Smooth muscle cell (in vitro differentiated cells): ENCODE measurements at regions not wholly inside any gene's neighbourhood (a gene's known extent, or its start where the extent isn't known, plus 50 kb on each side); places are given as distances from the start of the nearest gene placed in this dataset.

Experiments
- DNase-seq: peaks from one replicate; lab custom pipeline; 2025; ENCODE audit not compliant: unreplicated experiment; lab: John Stamatoyannopoulos, UW
- H2AFZ ChIP-seq: fragments of 200-600 bp; sonication (generic); 2 replicates; pipeline ENCODE4 v1.6.0; 2016; ENCODE audit warnings: antibody characterized with exemption, low read depth, mild to moderate bottlenecking
- H3F3A ChIP-seq: fragments of 200-600 bp; sonication (generic); 2 replicates; pipeline ENCODE4 v1.6.0; 2017; ENCODE audit warnings: antibody characterized with exemption, low read depth
- H3K27ac ChIP-seq: fragments of 200-600 bp; sonication (generic); 2 replicates; pipeline ENCODE4 v1.5.1; 2016; ENCODE audit warnings: low read depth, mild to moderate bottlenecking
- H3K27me3 ChIP-seq: fragments of 200-600 bp; sonication (generic); 2 replicates; pipeline ENCODE4 v1.6.1; 2016; ENCODE audit warnings: low read depth, mild to moderate bottlenecking
- H3K36me3 ChIP-seq: fragments of 200-600 bp; sonication (generic); 2 replicates; pipeline ENCODE4 v1.5.1; 2016; ENCODE audit warnings: low read depth
- H3K4me1 ChIP-seq: fragments of 200-600 bp; sonication (generic); 2 replicates; pipeline ENCODE4 v1.5.1; 2016; ENCODE audit warnings: low read depth
- H3K4me2 ChIP-seq: fragments of 200-600 bp; sonication (generic); 2 replicates; pipeline ENCODE4 v1.6.0; 2016; ENCODE audit warnings: mild to moderate bottlenecking
- H3K4me3 ChIP-seq: fragments of 200-600 bp; sonication (generic); 2 replicates; pipeline ENCODE4 v1.5.1; 2016; ENCODE audit warnings: mild to moderate bottlenecking
- H3K79me2 ChIP-seq: fragments of 200-600 bp; sonication (generic); 2 replicates; pipeline ENCODE4 v1.6.0; 2016; ENCODE audit warnings: low read depth, mild to moderate bottlenecking
- H3K9ac ChIP-seq: fragments of 200-600 bp; sonication (generic); 2 replicates; pipeline ENCODE4 v1.6.0; 2016; ENCODE audit warnings: low read depth
- H3K9me3 ChIP-seq: fragments of 200-600 bp; sonication (generic); replicated peaks from 2 replicates; pipeline ENCODE4 v1.5.1; 2016; ENCODE audit warnings: low read depth
- H4K20me1 ChIP-seq: fragments of 200-600 bp; sonication (generic); 2 replicates; pipeline ENCODE4 v1.6.0; 2016; ENCODE audit warnings: low read depth
- WGBS: methylation state at CpG from one replicate; pipeline ENCODE4 v1.1.7; 2016; ENCODE audit warnings: low lambda C conversion rate; 5-methylcytosine and 5-hydroxymethylcytosine counted together
- TF ChIP-seq, protein P1 (sequence below): fragments of 200-600 bp; sonication (generic); IDR thresholded peaks from 2 replicates; pipeline ENCODE4 v1.5.1; 2017; ENCODE audit warnings: borderline replicate concordance, mild to moderate bottlenecking, antibody characterized with exemption; ENCODE audit not compliant: insufficient read depth, poor library complexity, severe bottlenecking

DNA sequence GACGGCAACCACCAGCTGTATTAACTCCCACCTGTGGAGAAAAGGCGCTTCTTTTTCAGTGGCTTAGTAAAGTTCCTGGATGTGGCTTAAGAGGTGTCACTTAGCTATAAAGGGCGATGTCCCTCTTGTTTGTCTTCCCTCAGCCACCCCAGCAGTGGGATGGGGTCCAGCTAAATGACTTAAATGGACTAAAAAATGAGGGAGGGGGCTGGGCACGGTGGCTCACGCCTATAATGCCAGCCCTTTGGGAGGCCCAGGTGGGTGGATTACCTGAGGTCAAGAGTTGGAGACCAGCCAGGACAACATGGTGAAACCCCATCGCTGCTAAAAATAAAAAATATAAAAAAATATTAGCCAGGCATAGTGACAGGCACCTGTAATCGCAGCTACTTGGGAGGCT lies 667.5 kb upstream of the RBFOX1 start:
- TF ChIP-seq, protein P1, sequence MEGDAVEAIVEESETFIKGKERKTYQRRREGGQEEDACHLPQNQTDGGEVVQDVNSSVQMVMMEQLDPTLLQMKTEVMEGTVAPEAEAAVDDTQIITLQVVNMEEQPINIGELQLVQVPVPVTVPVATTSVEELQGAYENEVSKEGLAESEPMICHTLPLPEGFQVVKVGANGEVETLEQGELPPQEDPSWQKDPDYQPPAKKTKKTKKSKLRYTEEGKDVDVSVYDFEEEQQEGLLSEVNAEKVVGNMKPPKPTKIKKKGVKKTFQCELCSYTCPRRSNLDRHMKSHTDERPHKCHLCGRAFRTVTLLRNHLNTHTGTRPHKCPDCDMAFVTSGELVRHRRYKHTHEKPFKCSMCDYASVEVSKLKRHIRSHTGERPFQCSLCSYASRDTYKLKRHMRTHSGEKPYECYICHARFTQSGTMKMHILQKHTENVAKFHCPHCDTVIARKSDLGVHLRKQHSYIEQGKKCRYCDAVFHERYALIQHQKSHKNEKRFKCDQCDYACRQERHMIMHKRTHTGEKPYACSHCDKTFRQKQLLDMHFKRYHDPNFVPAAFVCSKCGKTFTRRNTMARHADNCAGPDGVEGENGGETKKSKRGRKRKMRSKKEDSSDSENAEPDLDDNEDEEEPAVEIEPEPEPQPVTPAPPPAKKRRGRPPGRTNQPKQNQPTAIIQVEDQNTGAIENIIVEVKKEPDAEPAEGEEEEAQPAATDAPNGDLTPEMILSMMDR, result no peak
- Histone ChIP-seq H3K27me3 (no peaks in the 10 kb centered on the region), H3K4me2 (no peak overlapping the region), H3F3A (no peaks in the 10 kb centered on the region), H3K79me2 (no peaks in the 10 kb centered on the region), H4K20me1 (no peaks in the 10 kb centered on the region), H3K36me3 (no peaks in the 10 kb centered on the region), H3K9ac (no peak overlapping the region), H2AFZ (no peak overlapping the region), H3K4me3 (no peak overlapping the region), H3K9me3 (no peaks in the 10 kb centered on the region), H3K4me1 (no peaks in the 10 kb centered on the region), H3K27ac (no peak overlapping the region)
- DNase-seq, result no peak
- 91% methylated on average over 7 of the region's 7 CpGs for WGBS

DNA sequence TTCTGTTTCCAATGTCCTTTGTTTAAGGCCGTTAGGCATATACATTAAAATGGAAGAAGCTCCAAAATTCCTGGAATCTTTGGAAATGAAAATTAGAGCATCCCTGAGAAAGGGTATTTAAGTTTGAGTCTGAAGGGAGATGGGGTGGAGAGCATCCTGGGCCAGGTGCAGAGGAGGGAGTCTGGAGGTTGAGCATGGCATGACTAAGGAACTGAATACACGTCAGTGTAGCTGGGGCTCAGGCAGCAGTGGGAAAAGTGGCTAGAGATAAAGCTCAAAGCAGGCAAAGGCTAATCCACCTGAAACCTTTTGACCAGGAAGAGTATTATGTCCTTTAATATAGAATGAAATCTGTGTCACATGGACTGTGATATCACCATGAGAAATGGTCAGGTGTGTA lies 669.0 kb upstream of the RBFOX1 start:
- H3K4me2 ChIP-seq, result no peak overlapping the region
- H3K27me3 ChIP-seq, result no peaks in the 10 kb centered on the region

DNA sequence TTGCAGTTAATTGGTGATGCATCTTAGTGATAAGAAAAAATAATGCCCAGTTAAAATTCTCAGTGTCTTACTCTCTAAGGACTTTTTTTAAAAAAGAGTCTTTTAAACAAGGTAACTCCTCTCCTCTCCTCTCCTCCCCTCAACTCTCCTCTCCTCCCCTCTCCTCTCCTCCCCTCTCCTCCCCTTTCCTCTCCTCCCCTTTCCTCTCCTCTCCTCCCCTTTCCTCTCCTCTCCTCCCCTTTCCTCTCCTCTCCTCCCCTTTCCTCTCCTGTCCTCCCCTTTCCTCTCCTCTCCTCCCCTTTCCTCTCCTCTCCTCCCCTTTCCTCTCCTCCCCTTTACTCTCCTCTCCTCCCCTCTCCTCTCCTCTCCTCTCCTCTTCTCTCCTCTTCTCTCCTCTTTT lies 675.9 kb upstream of the RBFOX1 start:
- H3K79me2 ChIP-seq, result no peaks in the 10 kb centered on the region
- H3K4me2 ChIP-seq, result no peak overlapping the region
- H3K27me3 ChIP-seq, result no peaks in the 10 kb centered on the region
- H3F3A ChIP-seq, result no peaks in the 10 kb centered on the region
- H3K4me3 ChIP-seq, result no peak overlapping the region
- no peaks in the 10 kb centered on the region for H3K36me3 ChIP-seq
- no peak for DNase-seq
- no peaks in the 10 kb centered on the region for H3K4me1 ChIP-seq
- H3K9me3 ChIP-seq, result no peaks in the 10 kb centered on the region
- H3K9ac ChIP-seq, result no peak overlapping the region
- H2AFZ ChIP-seq, result no peak overlapping the region
- TF ChIP-seq, protein P1, result no peak
- H4K20me1 ChIP-seq, result no peaks in the 10 kb centered on the region
- H3K27ac ChIP-seq, result no peak overlapping the region

More for the DNA sequence above, 669.0 kb upstream of the RBFOX1 start:
- Histone ChIP-seq H3K27ac (no peak overlapping the region), H3K9ac (no peak overlapping the region), H3K4me3 (no peak overlapping the region), H3K79me2 (no peaks in the 10 kb centered on the region), H2AFZ (no peak overlapping the region), H3F3A (no peaks in the 10 kb centered on the region), H4K20me1 (no peaks in the 10 kb centered on the region), H3K36me3 (no peaks in the 10 kb centered on the region), H3K9me3 (no peaks in the 10 kb centered on the region), H3K4me1 (no peaks in the 10 kb centered on the region)
- TF ChIP-seq, protein P1, result no peak
- no peak for DNase-seq
- WGBS, result 57% methylated on average over 2 of the region's 2 CpGs

DNA sequence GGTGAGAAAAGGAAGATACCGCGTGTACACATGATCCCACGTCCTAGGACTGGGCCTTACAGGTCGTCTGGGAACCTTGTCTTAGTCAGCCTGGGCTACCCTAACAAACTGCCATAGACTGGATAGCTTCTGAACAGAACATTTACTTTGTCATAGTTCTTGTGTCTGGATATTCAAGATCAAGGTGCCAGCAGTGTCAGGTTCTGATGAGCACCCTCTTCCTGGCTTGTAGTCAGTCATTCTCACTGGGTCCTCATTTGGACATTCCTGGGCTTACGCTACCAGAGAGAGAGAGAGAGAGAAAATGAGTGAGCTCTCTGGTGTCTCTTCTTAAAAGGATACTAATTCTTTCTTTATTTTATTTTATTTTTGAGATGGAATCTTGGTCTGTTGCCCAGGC lies 685.8 kb upstream of the RBFOX1 start:
- TF ChIP-seq, protein P1, result no peak
- Histone ChIP-seq H3K4me2 (no peak overlapping the region), H4K20me1 (no peaks in the 10 kb centered on the region), H3K27ac (no peak overlapping the region), H3F3A (no peaks in the 10 kb centered on the region), H3K79me2 (no peaks in the 10 kb centered on the region), H3K9ac (no peak overlapping the region), H3K36me3 (no peaks in the 10 kb centered on the region), H3K4me1 (peaks cover 4% of the 10 kb centered on the region), H3K27me3 (peaks cover 25% of the 10 kb centered on the region), H3K9me3 (no peaks in the 10 kb centered on the region), H3K4me3 (no peak overlapping the region), H2AFZ (no peak overlapping the region)
- 88% methylated on average over 5 of the region's 5 CpGs for WGBS
- DNase-seq, result no peak
